Amniotic epithelial cell (primary cell): ENCODE measurements at regions not wholly inside any gene's neighbourhood (a gene's known extent, or its start where the extent isn't known, plus 50 kb on each side); places are given as distances from the start of the nearest gene placed in this dataset.
"Not testable (repeated sequence)": the region's sequence is repeated elsewhere in the genome, so short reads cannot be mapped to it uniquely, and the experiment has no call there.

Source experiments
- DNase-seq: peaks from one replicate; pipeline ENCODE4 v3.0.0-alpha.2; 2010; ENCODE audit warnings: low read depth

- DNase-seq, result no peak
These were observed 114.2 kb upstream of the MAN2A1 start for GRCh38 chr5:109575506-109575905.

GRCh38 chr5:109574985-109575384 lies 114.7 kb upstream of the MAN2A1 start:
- no peak for DNase-seq

- DNase-seq, result no peak
These were observed 116.0 kb upstream of the MAN2A1 start for GRCh38 chr5:109573766-109574165.

- no peak for DNase-seq
These were observed 116.5 kb upstream of the MAN2A1 start for GRCh38 chr5:109573256-109573655.

GRCh38 chr5:109571785-109572184 lies 117.9 kb upstream of the MAN2A1 start:
- no peak for DNase-seq

GRCh38 chr5:109570362-109570874 lies 119.3 kb upstream of the MAN2A1 start:
- DNase-seq, result no peak

- DNase-seq, result peak; percentile 93
These were observed 122.2 kb upstream of the MAN2A1 start for GRCh38 chr5:109567374-109568044.

- no peak for DNase-seq
These were observed 123.4 kb upstream of the MAN2A1 start for GRCh38 chr5:109566361-109566760.

- DNase-seq, result no peak
These were observed 126.0 kb upstream of the MAN2A1 start for GRCh38 chr5:109563739-109564138.

GRCh38 chr5:109563189-109563588 lies 126.5 kb upstream of the MAN2A1 start:
- DNase-seq, result no peak

- DNase-seq, result no peak
These were observed 127.3 kb upstream of the MAN2A1 start for GRCh38 chr5:109562441-109562840.

GRCh38 chr5:109561447-109561846 lies 128.3 kb upstream of the MAN2A1 start:
- no peak for DNase-seq

- DNase-seq, result no peak
These were observed 129.2 kb upstream of the MAN2A1 start for GRCh38 chr5:109560554-109560953.

- DNase-seq, result peak; percentile 79
These were observed 130.8 kb upstream of the MAN2A1 start for GRCh38 chr5:109558952-109559351.

- no peak for DNase-seq
These were observed 131.4 kb upstream of the MAN2A1 start for GRCh38 chr5:109558364-109558763.

- DNase-seq, result no peak
These were observed 135.9 kb upstream of the MAN2A1 start for GRCh38 chr5:109553846-109554245.

- DNase-seq, result not testable (repeated sequence)
These were observed 138.5 kb upstream of the MAN2A1 start for GRCh38 chr5:109551234-109551633.

- DNase-seq, result no peak
These were observed 139.7 kb upstream of the MAN2A1 start for GRCh38 chr5:109550077-109550476.

- DNase-seq, result peak; percentile 37
These were observed 136.7 kb upstream of the PJA2 start for GRCh38 chr5:109546461-109546860.

- DNase-seq, result not testable (repeated sequence)
These were observed 135.1 kb upstream of the PJA2 start for GRCh38 chr5:109544873-109545272.

GRCh38 chr5:109538692-109539091 lies 128.9 kb upstream of the PJA2 start:
- DNase-seq, result not testable (repeated sequence)

- not testable (repeated sequence) for DNase-seq
These were observed 125.3 kb upstream of the PJA2 start for GRCh38 chr5:109535090-109535489.

- peak; percentile 41 for DNase-seq
These were observed 124.0 kb upstream of the PJA2 start for GRCh38 chr5:109533751-109534272.
